ENCODE measurements at regions not wholly inside any gene's neighbourhood (a gene's known extent, or its start where the extent isn't known, plus 50 kb on each side); places are given as distances from the start of the nearest gene placed in this dataset.

DNA sequence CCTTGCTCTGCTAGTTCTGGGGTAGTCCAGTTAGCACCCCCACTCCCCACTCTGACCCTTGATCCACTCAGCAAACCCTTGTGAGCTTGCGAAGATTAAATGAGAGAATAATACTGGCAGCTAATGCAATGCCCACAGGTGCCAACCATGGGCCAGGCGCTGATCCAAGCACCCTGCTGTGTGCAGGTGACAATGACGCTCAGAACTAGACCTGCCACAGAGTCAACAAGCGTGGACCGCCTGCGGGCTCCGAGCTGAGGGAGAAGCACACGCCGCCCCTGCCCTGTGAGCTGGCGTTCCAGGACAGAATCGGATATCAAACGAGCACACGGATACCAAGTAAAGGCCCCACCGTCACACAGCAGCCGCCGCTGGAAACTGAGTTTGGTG lies 129.2 kb downstream of the FAM53A start (continued):
- TF ChIP-seq PTRF (tag; IDR thresholded peaks at IDR 0.05) (no peak), NR3C1 (CRISPR knock-in tag; IDR thresholded peaks at IDR 0.05) (no peak), TFAM (CRISPR knock-in tag; conservative IDR thresholded peaks at IDR 0.05) (no peak)
- TF ChIP-seq, protein P1, sequence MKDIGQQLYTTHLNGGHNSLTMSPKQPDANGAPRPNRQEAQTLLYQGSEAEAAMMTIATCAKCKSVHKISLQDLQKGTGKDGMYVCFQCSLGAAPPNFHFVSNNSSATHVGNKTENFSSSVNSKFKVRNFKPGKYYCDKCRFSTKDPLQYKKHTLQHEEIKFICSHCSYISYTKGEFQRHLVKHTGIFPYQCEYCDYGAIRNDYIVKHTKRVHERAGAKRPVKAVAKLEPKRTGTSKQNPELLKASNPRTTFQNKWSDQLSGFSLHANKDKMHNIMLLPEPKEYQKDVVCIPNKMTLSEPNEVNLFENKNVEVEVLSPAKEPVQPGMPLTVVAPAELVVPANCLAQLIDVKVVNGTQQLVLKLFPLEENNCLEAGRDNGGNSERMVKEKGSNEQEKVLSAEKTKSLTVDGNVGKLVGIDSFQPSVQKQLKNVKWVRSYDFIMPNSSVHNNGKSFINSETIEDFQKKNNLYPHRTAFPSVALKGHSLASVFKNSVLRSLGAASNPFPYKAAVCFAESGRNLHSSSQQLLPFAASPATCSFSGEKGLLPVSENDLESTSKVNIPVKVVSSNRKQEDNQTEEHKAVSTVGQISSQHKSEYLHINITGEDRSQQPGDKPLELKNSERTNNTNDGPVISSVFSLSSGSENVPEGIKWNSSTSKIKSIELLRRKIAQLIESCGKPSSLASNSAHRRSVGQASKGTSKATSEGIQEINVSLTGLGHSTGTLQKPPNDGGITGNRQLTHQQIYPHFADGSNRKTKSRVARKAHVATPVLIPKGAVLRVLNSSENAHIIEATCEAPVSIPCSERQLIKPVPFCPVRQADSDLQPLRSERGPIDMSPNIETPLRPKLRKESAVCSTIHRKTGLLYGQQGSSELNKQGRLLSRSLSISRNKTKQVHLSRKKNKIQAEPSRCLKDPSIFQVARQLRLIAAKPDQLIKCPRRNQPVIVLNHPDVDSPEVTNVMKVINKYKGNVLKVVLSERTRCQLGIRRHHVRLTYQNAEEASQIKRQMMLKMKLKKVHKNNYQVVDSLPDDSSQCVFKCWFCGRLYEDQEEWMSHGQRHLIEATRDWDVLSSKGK (CRISPR knock-in tag; IDR thresholded peaks at IDR 0.05): no peak
- TF ChIP-seq, protein P2, sequence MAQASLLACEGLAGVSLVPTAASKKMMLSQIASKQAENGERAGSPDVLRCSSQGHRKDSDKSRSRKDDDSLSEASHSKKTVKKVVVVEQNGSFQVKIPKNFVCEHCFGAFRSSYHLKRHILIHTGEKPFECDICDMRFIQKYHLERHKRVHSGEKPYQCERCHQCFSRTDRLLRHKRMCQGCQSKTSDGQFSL (CRISPR knock-in tag; IDR thresholded peaks at IDR 0.05): no peak
- TF ChIP-seq, protein P2 (tag; IDR thresholded peaks at IDR 0.05): no peak

DNA sequence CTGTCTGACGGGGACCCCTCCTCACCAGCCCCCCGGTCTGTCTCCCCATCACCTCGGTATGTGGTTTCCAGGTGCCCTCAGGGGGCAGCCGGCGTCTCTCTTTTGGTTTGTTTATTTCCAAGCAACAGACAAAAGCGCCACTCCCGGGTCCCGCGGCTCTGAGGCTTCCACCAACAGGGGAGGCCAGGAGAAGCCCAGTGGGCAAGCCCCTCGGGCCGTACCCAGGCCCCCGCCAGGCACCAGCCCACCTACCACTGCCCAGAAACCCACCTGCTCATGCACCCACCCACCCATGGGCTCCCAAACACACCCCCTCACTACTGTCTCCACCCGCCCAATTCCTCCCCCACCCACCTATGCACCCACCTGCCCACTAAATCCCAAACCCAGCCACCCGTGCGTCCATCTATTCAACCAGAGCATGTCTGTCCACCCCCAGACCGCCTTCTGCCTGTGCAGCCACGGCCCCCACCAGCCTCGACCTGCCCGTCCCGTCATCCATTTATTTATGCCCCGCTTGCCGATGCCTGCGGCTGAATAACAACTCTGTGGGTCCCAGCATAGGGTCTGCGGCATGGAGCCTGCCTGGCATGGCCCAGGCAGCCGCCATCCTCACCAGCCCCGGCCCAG lies 129.8 kb downstream of the FAM53A start:
- intact Hi-C loops (cut with micrococcal nuclease): no loop called here
- no TSS peak for BruUV-seq (replicated peaks)

More for the DNA sequence above, 129.8 kb downstream of the FAM53A start:
- no peaks in the 10 kb centered on the region for H3K9me3 ChIP-seq (replicated peaks; ENCODE audit: control insufficient read depth, insufficient read depth, low read depth, low read length)
- H3K9ac ChIP-seq (ENCODE audit: insufficient read depth in 1 of 2, low read depth in 2 of 2, low read length in 2 of 2): no peak overlapping the region
- no peak for TF ChIP-seq MTA2 (IDR thresholded peaks at IDR 0.05; ENCODE audit: low read depth)
- no peaks in the 10 kb centered on the region for H3K79me2 ChIP-seq (ENCODE audit: control insufficient read depth, insufficient read depth, low read length)
- FAIRE-seq (no peak), DNase-seq (ENCODE audit: extremely low read depth in 1 of 4, low spot score in 3 of 4) (no peak), ATAC-seq (no peak)
- H4K20me1 ChIP-seq (replicated peaks; ENCODE audit: control insufficient read depth, insufficient read depth, low read length): no peaks in the 10 kb centered on the region
- POLR2A ChIA-PET: interaction anchor here (0.7 to 1.5 kb wide), 2 partner anchors 11 to 12 kb away, joined by 3 read pairs; no protein-coding TSS in a partner anchor
- peaks cover 28 to 62% of the 10 kb centered on the region in 2 experiments; a peak in 4 of 5 replicates for H3K27me3 ChIP-seq (ENCODE audit: control insufficient read depth in 2 of 2, insufficient read depth in 2 of 2, low read length in 2 of 2)
- H3K4me1 ChIP-seq (replicated peaks in 1 of 2; ENCODE audit: control insufficient read depth in 2 of 2, insufficient read depth in 2 of 2, low read length in 2 of 2): peaks cover 0 to 31% of the 10 kb centered on the region in 2 experiments; a peak in 2 of 5 replicates
- no peak overlapping the region for H3K4me2 ChIP-seq (ENCODE audit: insufficient read depth, low read length)
- no peaks in the 10 kb centered on the region for H3K36me3 ChIP-seq (ENCODE audit: control insufficient read depth, insufficient read depth, low read length)
- CTCF ChIA-PET (ENCODE audit: low intra/inter-chr PET ratio): no interaction called here
- H3K9me1 ChIP-seq (ENCODE audit: control insufficient read depth, insufficient read depth, low read length): no peaks in the 10 kb centered on the region
- no peak overlapping the region for H3K27ac ChIP-seq (ENCODE audit: extremely low read depth, low read depth, low read length)
- H2AFZ ChIP-seq (ENCODE audit: low read depth, low read length): no peak overlapping the region
- in situ Hi-C loops (cut with MboI): no loop called here
- no peak overlapping the region for H3K4me3 ChIP-seq
- WGBS (ENCODE audit: insufficient coverage, low coverage, missing lambda C conversion rate): 8% methylated on average over 16 of the region's 26 CpGs

Measured in K562 (cell line).